Cardiac muscle cell (in vitro differentiated cells and primary cell): ENCODE measurements at regions not wholly inside any gene's neighbourhood (a gene's known extent, or its start where the extent isn't known, plus 50 kb on each side); places are given as distances from the start of the nearest gene placed in this dataset.
"Not testable (repeated sequence)": the region's sequence is repeated elsewhere in the genome, so short reads cannot be mapped to it uniquely, and the experiment has no call there.

Experiments used
- DNase-seq, 2 donors: peaks; one replicate each; pipeline versions ENCODE4 v3.0.0 to v3.0.0-alpha.2; 2010 to 2017; ENCODE audit warnings: low read depth in 1 of 2, low spot score in 1 of 2
- H3K27ac ChIP-seq: fragments of 200-600 bp; sonication (generic); 2 replicates; pipeline ENCODE4 v1.5.1; 2016
- H3K27me3 ChIP-seq: fragments of 200-600 bp; sonication (generic); 2 replicates; pipeline ENCODE4 v1.6.0; 2016; ENCODE audit warnings: control low read depth
- H3K36me3 ChIP-seq: fragments of 200-600 bp; sonication (generic); 2 replicates; pipeline ENCODE4 v1.5.1; 2016; ENCODE audit warnings: control low read depth
- H3K4me1 ChIP-seq: fragments of 200-600 bp; sonication (generic); 2 replicates; pipeline ENCODE4 v1.8.1; 2017; ENCODE audit warnings: low read depth, mild to moderate bottlenecking, mixed run types
- H3K4me3 ChIP-seq: fragments of 200-600 bp; sonication (generic); 2 replicates; pipeline ENCODE4 v1.5.1; 2016; ENCODE audit warnings: mild to moderate bottlenecking
- H3K9me3 ChIP-seq: fragments of 200-600 bp; sonication (generic); 2 replicates; pipeline ENCODE4 v1.5.1; 2017; ENCODE audit warnings: low read depth, mild to moderate bottlenecking, control low read depth

DNA sequence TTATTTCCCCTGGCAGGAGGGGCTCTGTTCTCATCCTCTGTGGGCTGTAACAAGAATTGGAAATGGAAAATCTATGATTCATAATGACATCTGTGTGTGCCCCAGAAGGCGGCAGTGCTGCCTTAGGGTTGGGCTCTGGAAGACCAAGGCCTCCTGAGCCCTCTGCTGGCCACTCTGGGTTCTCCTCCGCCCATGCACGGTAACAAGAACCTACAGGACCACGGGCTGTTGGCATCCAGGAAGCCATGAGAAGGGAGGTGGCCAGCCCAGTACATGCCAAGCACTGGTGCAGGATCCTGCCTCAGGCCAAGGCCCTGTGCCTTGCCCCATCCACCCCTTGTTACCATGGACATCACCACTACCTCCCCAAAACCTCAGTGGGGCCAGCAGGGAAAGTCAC is 454.2 kb downstream of the TP53TG3F start:
- H3K9me3 ChIP-seq, H3K36me3 ChIP-seq, H3K4me3 ChIP-seq, H3K27ac ChIP-seq, H3K27me3 ChIP-seq, H3K4me1 ChIP-seq, DNase-seq: not testable (repeated sequence)

DNA sequence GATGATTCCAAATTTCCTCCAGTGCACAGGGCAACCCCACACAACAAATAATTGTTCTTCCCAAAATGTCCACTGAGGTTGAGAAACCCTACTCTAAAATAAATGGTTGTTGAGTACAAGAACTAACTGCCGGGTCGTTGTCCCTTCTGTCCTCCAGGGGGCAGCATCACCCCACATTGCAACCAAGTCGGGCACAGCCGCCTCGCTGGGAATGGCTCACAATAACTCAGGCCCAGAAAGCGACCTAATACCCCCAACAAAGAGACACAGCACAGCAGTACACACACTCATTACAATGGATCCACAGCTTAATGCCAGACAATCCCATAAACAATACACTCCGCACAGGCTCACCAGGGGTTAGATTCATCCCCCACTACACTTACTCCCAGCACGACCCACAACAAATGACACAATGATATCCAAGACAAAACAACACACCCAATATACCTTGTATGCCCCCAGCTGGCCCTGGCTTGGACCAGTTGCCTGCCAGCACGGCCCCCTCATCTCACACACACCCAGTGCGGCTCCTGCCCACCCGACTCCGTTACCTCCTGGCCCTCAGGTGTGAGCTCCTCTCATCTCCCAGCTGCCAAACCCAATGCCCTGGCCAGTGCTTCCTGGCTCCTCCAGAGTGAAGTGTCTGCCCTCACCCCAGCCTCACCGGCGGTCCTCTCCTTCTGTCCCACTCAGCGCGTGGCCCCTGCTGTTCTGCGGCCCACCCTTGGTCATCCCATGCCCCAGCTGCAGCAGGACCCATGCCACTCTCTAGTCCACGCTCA is 461.5 kb downstream of the TP53TG3F start:
- not testable (repeated sequence) for DNase-seq, H3K27ac ChIP-seq, H3K4me1 ChIP-seq, H3K36me3 ChIP-seq, H3K9me3 ChIP-seq, H3K27me3 ChIP-seq, H3K4me3 ChIP-seq

DNA sequence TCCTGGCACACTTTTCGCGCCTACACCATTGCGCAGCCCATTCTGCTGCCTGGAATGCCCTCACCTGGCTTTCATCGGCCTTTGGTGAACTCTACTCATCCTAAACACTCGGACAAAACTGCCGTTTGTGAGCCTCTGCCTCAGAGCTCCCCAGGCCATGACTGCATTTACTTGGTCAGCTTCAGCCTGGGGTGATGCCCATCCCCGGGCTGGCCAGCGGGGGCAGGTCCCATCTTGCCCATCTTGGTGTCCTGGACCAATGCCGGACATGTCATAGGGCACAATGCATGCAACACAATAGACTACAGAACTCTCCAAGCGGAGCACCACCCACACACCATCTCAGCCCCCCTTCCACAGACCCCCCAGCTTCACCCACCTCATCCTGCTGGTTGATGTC is 463.5 kb downstream of the TP53TG3F start:
- H3K36me3 ChIP-seq, H3K27me3 ChIP-seq, H3K4me1 ChIP-seq, H3K27ac ChIP-seq, DNase-seq, H3K9me3 ChIP-seq, H3K4me3 ChIP-seq: not testable (repeated sequence)

DNA sequence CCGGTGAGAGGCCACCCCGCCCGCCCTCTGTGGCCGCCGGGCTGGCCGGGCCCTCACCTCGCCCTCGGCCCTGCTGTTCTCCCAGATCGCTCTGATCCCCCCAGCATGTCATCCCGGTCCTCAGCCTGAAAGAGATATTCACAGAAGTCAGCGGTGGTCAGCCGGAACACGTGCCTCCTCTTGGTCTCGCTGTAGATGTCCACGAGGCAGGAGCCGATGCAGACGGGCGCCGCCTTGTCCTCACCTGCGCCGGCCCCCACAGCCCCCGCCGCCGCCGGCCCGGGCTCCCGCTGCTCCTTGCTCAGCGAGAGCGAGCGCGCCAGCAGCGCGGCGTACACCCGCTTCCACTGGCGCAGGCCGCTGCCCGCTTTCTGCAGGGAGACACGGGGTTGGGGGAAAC is 468.6 kb downstream of the TP53TG3F start:
- not testable (repeated sequence) for DNase-seq, H3K36me3 ChIP-seq, H3K27ac ChIP-seq, H3K27me3 ChIP-seq, H3K9me3 ChIP-seq, H3K4me1 ChIP-seq, H3K4me3 ChIP-seq

DNA sequence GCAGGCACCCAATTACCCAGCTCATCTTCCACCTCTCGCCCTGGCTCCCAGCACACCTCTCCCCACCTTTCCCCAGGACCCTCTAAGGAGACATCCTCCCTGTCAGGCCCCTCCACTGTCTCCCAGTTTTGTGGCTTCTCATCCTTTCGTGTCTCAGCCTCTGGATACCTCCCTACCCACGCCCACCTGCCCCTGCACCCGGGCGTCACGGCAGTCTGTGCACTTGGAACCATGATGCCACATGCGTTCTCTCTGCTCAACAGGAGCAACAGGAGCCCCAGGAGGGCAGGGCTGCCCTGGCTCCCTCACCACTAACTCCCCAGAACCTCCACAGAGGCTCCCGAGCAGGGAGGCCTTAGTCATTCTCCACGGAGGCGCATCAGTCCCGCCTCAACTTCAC is 472.8 kb downstream of the TP53TG3F start:
- not testable (repeated sequence) for DNase-seq, H3K4me1 ChIP-seq, H3K36me3 ChIP-seq, H3K27me3 ChIP-seq, H3K4me3 ChIP-seq, H3K27ac ChIP-seq, H3K9me3 ChIP-seq

DNA sequence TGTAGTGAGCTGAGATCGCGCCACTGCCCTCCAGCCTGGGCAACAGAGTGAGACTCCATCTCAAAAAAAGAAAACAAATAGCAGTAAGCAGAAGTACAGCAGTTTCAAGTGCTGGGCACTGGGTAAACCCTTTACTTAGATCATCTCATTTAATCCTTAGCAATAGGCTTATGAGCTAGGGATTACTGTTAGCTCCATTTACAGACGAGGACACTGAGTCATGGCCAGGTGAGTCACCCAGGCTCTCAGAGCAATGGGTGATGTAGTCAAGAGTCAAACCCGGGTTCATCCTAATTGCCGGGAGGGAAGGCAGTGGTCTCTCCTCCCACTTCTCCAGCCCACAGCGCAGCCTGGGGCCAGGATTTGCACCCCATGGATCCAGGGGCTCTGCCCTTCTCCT is 473.6 kb downstream of the TP53TG3F start:
- H3K9me3 ChIP-seq, H3K4me3 ChIP-seq, H3K36me3 ChIP-seq, H3K27ac ChIP-seq, H3K27me3 ChIP-seq, H3K4me1 ChIP-seq, DNase-seq: not testable (repeated sequence)

DNA sequence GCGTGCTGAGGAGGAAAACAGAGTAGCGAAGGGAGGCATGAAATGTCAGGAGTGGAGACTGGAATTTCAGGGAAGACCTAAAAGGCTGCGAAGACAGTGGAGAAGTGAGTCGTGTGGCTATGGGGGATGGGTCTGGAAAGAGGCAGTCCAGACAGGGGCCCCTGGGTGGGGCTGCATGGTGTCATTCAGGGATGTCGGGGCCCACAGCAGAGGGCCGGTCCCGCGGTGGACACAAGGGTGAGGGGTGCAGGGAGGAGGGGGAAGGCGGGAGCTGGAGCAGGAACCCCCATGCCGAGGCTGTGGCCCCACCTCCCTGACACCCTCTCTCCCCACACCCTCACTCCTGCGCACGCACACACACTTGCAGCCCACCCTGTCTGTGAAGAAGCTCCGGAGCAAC is 476.4 kb downstream of the TP53TG3F start:
- not testable (repeated sequence) for H3K9me3 ChIP-seq, H3K27ac ChIP-seq, DNase-seq, H3K36me3 ChIP-seq, H3K4me1 ChIP-seq, H3K27me3 ChIP-seq, H3K4me3 ChIP-seq

DNA sequence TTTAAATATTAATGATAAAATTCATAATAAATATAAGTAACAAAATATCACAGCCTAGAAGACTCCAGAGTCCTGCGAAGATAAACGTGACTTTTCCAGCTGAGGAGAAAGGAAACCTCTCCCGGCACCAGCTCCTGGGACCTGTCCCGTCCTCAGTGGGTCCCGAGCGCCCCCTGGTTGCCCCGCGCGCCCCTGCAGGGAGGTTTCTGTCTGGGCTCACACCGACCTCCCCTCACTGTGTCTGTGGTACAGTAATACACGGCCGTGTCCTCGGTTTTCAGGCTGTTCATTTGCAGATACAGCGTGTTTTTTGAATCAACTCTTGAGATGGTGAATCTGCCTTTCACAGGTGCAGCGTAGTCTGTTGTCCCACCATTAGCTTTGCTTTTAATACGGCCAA is 478.7 kb downstream of the TP53TG3F start:
- not testable (repeated sequence) for H3K27me3 ChIP-seq, DNase-seq

DNA sequence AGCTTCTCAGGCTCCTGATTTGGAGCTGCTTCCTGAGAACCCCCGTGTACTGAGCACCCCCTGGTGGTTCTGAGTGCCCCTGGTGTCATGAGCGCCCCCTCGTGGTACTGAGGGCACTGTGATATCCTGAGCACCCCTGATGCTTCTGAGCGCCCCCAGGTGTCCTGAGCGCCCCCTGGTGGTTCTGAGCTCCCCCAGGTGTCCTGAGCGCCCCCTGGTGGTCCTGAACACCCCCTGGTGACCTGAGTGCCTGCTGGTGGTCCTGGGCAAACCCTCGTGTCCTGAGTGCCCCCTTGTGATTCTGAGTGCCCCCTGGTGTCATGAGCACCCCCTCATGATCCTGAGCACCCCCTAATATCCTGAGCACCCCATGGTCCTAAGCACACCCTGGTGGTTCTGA is 502.1 kb downstream of the TP53TG3F start:
- H3K27me3 ChIP-seq, H3K4me3 ChIP-seq, DNase-seq, H3K9me3 ChIP-seq, H3K36me3 ChIP-seq, H3K27ac ChIP-seq, H3K4me1 ChIP-seq: not testable (repeated sequence)

More for the DNA sequence above, 478.7 kb downstream of the TP53TG3F start:
- not testable (repeated sequence) for H3K27ac ChIP-seq, H3K4me1 ChIP-seq, H3K4me3 ChIP-seq, H3K36me3 ChIP-seq, H3K9me3 ChIP-seq

DNA sequence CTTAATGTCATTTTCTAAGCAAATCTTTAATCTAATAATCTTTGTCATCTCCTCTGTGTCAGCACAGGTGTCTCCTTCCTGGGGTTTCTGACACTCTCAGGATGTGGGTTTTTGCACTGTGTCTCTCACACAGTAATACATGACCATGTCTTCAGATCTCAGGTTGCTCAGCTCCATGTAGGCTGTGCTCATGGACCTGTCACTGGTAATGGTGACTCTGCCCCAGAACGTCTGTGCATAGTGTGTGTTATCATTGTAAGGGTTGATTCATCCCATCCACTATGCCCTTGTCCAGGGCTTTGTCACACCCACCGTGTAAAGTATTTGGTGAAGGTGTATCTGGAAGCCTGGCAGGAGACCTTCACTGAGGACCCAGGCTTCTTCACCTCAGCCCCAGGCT is 506.1 kb downstream of the TP53TG3F start:
- not testable (repeated sequence) for H3K27ac ChIP-seq, H3K4me3 ChIP-seq, H3K36me3 ChIP-seq, H3K4me1 ChIP-seq, DNase-seq, H3K9me3 ChIP-seq, H3K27me3 ChIP-seq

DNA sequence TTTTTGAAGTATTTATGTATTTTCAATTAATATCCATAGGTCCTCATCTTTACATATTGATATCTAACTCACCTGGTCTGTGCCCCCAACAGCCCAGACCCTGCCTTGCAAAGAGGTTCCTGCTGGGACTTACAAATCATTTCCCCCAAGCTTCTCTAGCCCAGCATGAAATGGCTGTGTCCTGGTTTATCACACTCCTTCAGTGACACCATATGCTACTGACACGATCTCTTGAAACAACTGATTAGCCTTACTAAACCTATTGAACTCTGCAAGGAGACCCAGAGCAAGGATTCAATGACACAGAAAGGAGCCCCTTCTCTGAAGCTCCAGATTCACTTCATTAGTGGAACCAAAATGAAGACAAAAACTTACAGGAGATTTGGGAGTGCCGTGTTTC is 507.4 kb downstream of the TP53TG3F start:
- H3K9me3 ChIP-seq, H3K4me3 ChIP-seq, H3K4me1 ChIP-seq, H3K27ac ChIP-seq, DNase-seq, H3K27me3 ChIP-seq, H3K36me3 ChIP-seq: not testable (repeated sequence)

DNA sequence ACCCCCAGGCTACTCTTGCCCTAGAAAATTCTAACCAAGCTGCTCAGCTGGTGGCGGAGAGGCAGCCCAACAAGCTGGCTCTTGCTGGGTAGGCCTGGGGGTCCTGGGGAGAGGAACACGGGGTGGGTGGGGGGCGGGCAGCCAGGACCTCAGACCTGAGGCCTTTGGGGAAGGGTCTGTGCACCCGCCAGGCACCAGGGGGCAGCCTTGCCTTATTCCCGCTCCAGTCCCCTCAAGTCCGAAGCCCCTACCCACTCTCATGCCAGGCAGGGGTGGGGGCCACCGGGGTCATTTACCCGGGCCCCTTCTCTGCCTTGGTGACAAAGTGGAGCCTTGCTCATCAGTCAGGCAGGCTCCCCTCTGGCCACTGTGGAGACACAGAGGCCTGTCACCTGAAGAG is 515.1 kb downstream of the TP53TG3F start:
- not testable (repeated sequence) for DNase-seq, H3K27me3 ChIP-seq

DNA sequence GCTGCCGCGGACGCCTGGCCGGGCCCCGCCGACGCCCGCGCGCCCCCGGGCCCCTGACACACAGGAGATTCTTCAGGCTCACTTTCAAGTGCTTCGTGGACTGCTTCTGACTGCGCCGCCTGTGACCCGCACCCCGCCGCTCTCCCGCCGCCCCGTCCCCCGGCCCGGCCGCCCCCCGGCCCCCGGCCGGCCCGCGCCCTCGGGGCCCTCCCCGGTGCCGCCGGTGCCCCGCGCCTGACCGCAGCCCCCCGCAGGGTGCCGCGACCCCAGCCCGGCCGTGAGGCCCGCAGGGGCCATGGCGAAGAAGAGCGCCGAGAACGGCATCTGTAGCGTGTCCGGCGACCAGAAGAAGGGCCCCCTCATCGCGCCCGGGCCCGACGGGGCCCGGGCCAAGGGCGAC is 516.3 kb downstream of the TP53TG3F start:
- not testable (repeated sequence) for H3K27ac ChIP-seq, H3K36me3 ChIP-seq, H3K27me3 ChIP-seq, H3K4me3 ChIP-seq, DNase-seq, H3K9me3 ChIP-seq, H3K4me1 ChIP-seq

More for the DNA sequence above, 515.1 kb downstream of the TP53TG3F start:
- H3K27ac ChIP-seq, H3K36me3 ChIP-seq, H3K4me1 ChIP-seq, H3K9me3 ChIP-seq, H3K4me3 ChIP-seq: not testable (repeated sequence)

DNA sequence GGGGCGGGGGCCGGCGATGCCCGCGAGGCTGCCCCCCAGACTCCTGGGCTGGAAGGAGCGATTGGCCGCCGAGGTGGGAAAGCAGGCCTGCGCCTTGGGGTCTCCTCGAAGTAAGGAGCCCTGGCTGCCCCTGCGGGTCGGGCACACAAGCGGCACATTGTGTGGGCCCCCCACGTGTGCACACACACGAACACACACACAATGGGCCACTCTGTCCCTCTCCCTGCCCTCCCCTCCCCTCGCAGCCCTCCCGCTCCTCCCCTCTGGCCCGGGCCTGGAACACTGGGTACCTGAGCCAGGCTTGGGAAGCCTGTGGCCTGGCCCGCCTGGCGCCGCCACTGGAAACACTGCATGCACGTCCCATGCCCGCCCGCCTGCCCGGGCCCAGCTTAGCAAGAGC is 517.1 kb downstream of the TP53TG3F start:
- not testable (repeated sequence) for H3K9me3 ChIP-seq, H3K4me1 ChIP-seq, H3K36me3 ChIP-seq, DNase-seq, H3K27me3 ChIP-seq, H3K27ac ChIP-seq, H3K4me3 ChIP-seq

DNA sequence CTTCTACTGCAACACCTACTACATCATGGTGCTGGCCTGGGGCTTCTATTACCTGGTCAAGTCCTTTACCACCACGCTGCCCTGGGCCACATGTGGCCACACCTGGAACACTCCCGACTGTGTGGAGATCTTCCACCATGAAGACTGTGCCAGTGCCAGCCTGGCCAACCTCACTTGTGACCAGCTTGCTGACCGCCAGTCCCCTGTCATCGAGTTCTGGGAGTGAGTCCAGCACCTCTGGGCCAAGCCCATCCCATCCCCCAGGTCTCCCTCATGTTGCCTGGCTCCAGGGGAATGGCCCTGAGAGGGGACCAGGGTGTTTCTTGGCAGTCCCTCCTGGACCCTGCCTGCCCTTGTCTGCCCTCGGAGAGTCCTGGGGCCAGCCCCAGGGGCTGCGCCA is 519.4 kb downstream of the TP53TG3F start:
- H3K4me3 ChIP-seq, H3K9me3 ChIP-seq, H3K36me3 ChIP-seq, H3K4me1 ChIP-seq, H3K27ac ChIP-seq, DNase-seq, H3K27me3 ChIP-seq: not testable (repeated sequence)
